Uterus (tissue), 3 donors: ENCODE measurements at regions not wholly inside any gene's neighbourhood (a gene's known extent, or its start where the extent isn't known, plus 50 kb on each side); places are given as distances from the start of the nearest gene placed in this dataset.

Experiments used
- DNase-seq, 2 donors: peaks; one replicate each; pipeline ENCODE4 v3.0.0-alpha.2; 2019 to 2020
- H3K27ac ChIP-seq, 2 donors: fragments of 200-600 bp; sonication (generic); 1 replicate in 1 of 2; 2 replicates in 1 of 2; pipeline ENCODE4 v1.5.1; 2016 to 2018
- H3K27me3 ChIP-seq, 2 donors: fragments of 200-600 bp; sonication (generic); one replicate each; pipeline ENCODE4 v1.5.1; 2018 to 2019; ENCODE audit warnings: control low read depth in 1 of 2
- H3K36me3 ChIP-seq, 2 donors: fragments of 200-600 bp; sonication (generic); one replicate each; pipeline ENCODE4 v1.5.1; 2019; ENCODE audit warnings: control low read depth in 1 of 2
- H3K4me1 ChIP-seq, 2 donors: fragments of 200-600 bp; sonication (generic); one replicate each; pipeline ENCODE4 v1.5.1; 2018 to 2019; ENCODE audit warnings: control low read depth in 1 of 2
- H3K4me3 ChIP-seq, 2 donors: fragments of 200-600 bp; sonication (generic); 1 replicate in 1 of 2; 2 replicates in 1 of 2; pipeline ENCODE4 v1.5.1; 2018 to 2019; ENCODE audit warnings: mild to moderate bottlenecking in 1 of 2
- H3K9me3 ChIP-seq, 2 donors: fragments of 200-600 bp; sonication (generic); one replicate each; pipeline ENCODE4 v1.5.1; 2019; ENCODE audit warnings: control low read depth in 1 of 2
- POLR2A ChIP-seq, 2 donors: fragments of 450-650 bp; IDR thresholded peaks; one replicate each; pipeline ENCODE4 v1.6.1; 2016; ENCODE audit warnings: antibody characterized with exemption in 2 of 2, mild to moderate bottlenecking in 1 of 2, moderate library complexity in 1 of 2
- intact Hi-C: fragments of 100-400 bp; cut with DNase I; formaldehyde crosslinking; loops from one replicate; pipeline ENCODE4 v1.15.1; 2023; ENCODE audit warnings: low total_unique reads
- TF ChIP-seq, protein P1 (sequence below), 4 experiments: fragments of 200-600 bp in 2 of 4; fragments of 450-650 bp in 2 of 4; sonication (generic) in 2 of 4; IDR thresholded peaks; one replicate each; pipeline ENCODE4 v1.5.1; 2016 to 2019; ENCODE audit warnings: antibody characterized with exemption in 4 of 4, mild to moderate bottlenecking in 2 of 4, moderate library complexity in 1 of 4
- donor health status: DM: yes; HTN: yes; CAD: no.

DNA sequence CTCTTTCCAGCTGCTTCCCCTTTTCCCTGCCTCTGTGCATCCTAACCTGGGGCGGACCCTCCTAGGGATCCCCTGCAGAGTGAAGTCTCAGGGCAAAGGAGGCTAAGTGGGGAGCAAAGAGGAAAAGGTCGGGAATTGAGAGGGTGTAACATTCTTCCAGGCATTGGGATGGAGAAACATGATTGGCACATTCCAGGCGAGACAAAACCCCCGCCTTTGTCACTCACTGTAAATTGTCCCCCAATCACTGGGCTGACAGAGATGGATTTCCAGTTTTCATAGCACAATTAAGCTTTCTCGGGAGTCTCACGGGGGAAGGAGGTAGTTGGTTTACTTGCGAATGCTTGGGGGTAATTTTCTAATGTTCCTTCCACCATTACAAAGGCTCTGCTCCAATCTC, 74.9 kb downstream of the MIAT start:
- H3K4me1 ChIP-seq = no peaks in the 10 kb centered on the region
- intact Hi-C loops = no loop called here
- H3K27ac ChIP-seq = no peak overlapping the region
- TF ChIP-seq POLR2A (IDR thresholded peaks at IDR 0.05) = no peak
- H3K9me3 ChIP-seq = no peaks in the 10 kb centered on the region
- H3K36me3 ChIP-seq = no peaks in the 10 kb centered on the region
- no peaks in the 10 kb centered on the region for H3K27me3 ChIP-seq
- H3K4me3 ChIP-seq = no peak overlapping the region
- DNase-seq = no peak

DNA sequence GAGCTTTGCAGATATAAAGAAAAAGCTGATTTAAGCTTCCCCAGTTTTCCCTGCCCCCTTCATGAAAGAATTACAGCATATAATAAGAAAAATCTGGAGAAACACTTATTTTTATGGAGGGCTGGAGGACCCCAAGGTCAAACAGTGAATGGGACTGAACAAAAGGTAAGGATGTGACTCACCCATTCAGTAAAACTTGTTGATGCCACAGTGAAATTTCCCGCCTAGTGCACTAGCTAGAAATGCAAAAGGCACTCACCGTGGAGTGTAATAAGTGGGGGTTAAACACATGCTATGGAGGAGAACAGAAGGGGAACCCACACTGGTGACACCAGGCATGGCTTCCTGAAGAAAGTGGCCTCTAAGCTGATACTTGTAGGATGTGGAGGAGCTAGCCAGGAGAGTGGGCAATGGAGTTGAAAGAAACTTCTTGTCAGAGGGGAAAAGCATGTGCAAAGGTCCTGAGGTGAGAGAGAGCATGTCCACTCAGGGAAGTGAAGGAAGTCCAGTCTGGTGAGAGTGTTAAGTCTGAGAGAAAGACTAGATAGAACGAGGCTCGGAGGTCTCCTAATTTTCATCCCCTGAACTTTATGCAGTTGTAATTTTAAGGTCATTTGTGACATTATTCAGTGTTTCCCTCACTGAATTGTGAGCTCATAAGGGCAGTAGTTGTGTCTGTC, 77.1 kb downstream of the MIAT start:
- DNase-seq = no peak
- intact Hi-C loops = no loop called here
- Histone ChIP-seq H3K27me3 (no peaks in the 10 kb centered on the region), H3K9me3 (no peaks in the 10 kb centered on the region), H3K36me3 (no peaks in the 10 kb centered on the region), H3K4me1 (no peaks in the 10 kb centered on the region), H3K27ac (no peak overlapping the region), H3K4me3 (no peak overlapping the region)
- no peak for TF ChIP-seq POLR2A (IDR thresholded peaks at IDR 0.05)
- TF ChIP-seq, protein P1, sequence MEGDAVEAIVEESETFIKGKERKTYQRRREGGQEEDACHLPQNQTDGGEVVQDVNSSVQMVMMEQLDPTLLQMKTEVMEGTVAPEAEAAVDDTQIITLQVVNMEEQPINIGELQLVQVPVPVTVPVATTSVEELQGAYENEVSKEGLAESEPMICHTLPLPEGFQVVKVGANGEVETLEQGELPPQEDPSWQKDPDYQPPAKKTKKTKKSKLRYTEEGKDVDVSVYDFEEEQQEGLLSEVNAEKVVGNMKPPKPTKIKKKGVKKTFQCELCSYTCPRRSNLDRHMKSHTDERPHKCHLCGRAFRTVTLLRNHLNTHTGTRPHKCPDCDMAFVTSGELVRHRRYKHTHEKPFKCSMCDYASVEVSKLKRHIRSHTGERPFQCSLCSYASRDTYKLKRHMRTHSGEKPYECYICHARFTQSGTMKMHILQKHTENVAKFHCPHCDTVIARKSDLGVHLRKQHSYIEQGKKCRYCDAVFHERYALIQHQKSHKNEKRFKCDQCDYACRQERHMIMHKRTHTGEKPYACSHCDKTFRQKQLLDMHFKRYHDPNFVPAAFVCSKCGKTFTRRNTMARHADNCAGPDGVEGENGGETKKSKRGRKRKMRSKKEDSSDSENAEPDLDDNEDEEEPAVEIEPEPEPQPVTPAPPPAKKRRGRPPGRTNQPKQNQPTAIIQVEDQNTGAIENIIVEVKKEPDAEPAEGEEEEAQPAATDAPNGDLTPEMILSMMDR (IDR thresholded peaks at IDR 0.05) = no peak

DNA sequence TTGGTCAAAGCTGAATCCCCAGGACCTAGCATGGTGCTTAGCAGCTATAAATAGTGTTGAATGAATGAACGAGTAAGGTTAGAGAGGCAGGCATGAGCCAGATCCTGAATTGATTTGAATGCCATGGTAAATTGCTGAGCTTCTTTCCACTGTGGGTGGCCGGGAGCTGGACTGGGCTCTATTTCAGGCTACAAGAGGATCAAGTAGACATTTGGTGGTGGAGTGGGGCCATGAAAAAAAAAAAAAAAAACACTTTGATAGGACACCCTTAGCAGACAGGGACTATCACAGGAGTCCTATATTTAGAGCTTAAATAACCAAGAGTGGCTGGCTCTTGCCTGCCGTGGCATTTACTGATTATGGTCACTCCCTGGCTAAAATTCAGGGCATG, 77.6 kb downstream of the MIAT start:
- H3K27ac ChIP-seq = no peak overlapping the region
- H3K4me3 ChIP-seq = no peak overlapping the region
- DNase-seq = no peak
- H3K4me1 ChIP-seq = no peaks in the 10 kb centered on the region
- intact Hi-C loops = no loop called here
- no peaks in the 10 kb centered on the region for H3K9me3 ChIP-seq
- no peaks in the 10 kb centered on the region for H3K27me3 ChIP-seq
- TF ChIP-seq POLR2A (IDR thresholded peaks at IDR 0.05) = no peak
- TF ChIP-seq, protein P1 (IDR thresholded peaks at IDR 0.05) = no peak
- H3K36me3 ChIP-seq = no peaks in the 10 kb centered on the region

DNA sequence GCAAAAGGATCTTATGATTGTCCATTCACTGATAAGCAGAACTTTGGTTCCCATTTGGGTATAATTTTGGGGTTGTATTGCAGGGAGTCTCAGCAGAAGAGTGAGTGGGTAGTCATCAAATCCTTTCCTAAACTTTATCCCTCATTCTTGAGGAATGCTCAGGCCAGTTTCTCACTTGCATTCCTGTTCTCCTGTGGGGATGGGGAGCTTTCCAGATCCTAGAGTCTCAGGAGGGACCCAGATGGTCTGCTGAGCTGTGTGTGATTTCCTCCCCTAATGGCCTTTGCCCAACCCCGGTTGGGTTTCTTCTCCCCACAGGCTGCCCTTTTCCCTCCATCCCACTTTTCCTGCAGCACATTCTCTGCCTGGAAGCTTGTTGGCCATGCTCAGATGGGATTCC, 79.9 kb downstream of the MIAT start:
- intact Hi-C loops = no loop called here
- Histone ChIP-seq H3K4me3 (no peak overlapping the region), H3K36me3 (no peaks in the 10 kb centered on the region), H3K27me3 (no peaks in the 10 kb centered on the region), H3K9me3 (no peaks in the 10 kb centered on the region), H3K4me1 (no peaks in the 10 kb centered on the region), H3K27ac (no peak overlapping the region)
- no peak for TF ChIP-seq POLR2A (IDR thresholded peaks at IDR 0.05)
- TF ChIP-seq, protein P1 (IDR thresholded peaks at IDR 0.05) = no peak
- DNase-seq = no peak

DNA sequence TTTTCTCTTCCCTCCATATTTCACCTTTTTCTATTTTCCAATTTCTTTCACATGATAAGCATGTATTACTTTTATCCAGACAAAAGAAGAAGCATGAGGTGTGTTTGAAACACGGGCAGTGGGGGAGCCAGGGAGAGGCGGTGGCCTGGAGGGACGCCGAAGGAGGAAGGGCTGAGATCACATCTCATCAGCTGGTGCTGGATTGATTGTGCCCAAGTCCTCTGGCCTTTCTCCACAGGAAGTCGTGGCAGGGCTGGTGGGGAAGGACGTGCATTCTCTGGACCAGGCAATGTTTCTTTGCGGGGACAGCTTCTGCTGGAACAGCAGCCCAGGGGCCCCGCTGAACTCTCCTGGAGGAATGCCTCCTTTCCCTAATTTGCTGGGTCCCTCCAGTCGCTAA, 82.9 kb downstream of the MIAT start:
- Histone ChIP-seq H3K9me3 (no peaks in the 10 kb centered on the region), H3K4me1 (no peaks in the 10 kb centered on the region), H3K4me3 (no peak overlapping the region), H3K36me3 (no peaks in the 10 kb centered on the region), H3K27me3 (no peaks in the 10 kb centered on the region), H3K27ac (no peak overlapping the region)
- intact Hi-C loops = no loop called here
- TF ChIP-seq, protein P1 (IDR thresholded peaks at IDR 0.05) = no peak
- TF ChIP-seq POLR2A (IDR thresholded peaks at IDR 0.05) = no peak
- DNase-seq = no peak

DNA sequence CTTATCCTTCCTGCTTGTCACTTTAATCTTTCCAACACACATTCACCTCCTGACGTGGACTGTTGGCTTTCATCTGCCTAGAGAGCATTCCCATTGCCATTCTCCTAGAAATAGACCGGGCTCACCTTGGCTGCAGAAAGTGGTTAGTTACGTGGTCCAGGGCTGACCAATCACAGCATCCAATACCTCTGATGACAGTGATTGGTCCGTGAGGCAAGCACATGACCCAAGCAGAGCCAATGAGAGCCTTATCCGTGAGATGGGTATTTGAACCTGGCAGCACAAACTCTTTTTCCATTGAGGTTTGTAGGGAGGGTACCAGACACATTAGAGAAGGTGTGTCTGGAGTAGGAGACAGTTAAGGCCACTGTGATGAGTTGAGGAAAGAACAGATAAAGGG, 85.8 kb downstream of the MIAT start:
- Histone ChIP-seq H3K27ac (no peak overlapping the region), H3K36me3 (no peaks in the 10 kb centered on the region), H3K9me3 (no peaks in the 10 kb centered on the region), H3K4me3 (no peak overlapping the region), H3K27me3 (no peaks in the 10 kb centered on the region), H3K4me1 (no peaks in the 10 kb centered on the region)
- DNase-seq = no peak
- intact Hi-C loops = no loop called here
- TF ChIP-seq POLR2A (IDR thresholded peaks at IDR 0.05) = no peak
- TF ChIP-seq, protein P1 (IDR thresholded peaks at IDR 0.05) = no peak
